H9 (cell line): ENCODE measurements at regions not wholly inside any gene's neighbourhood (a gene's known extent, or its start where the extent isn't known, plus 50 kb on each side); places are given as distances from the start of the nearest gene placed in this dataset.

Experiments used
- DNase-seq: peaks from one replicate; pipeline ENCODE4 v3.0.0-alpha.2; 2017
- H2AFZ ChIP-seq: one replicate; pipeline ENCODE4 v1.6.1; 2013; ENCODE audit warnings: mild to moderate bottlenecking, low read length, control low read depth, moderate library complexity
- H2AK5ac ChIP-seq: 2 replicates; pipeline ENCODE4 v1.6.1; 2013; ENCODE audit warnings: low read length, control low read depth, mixed read lengths; ENCODE audit not compliant: insufficient read length
- H2BK120ac ChIP-seq: one replicate; pipeline ENCODE4 v1.6.1; 2013; ENCODE audit warnings: low read depth, mild to moderate bottlenecking, low read length, control low read depth, inconsistent platforms; ENCODE audit not compliant: poor library complexity, severe bottlenecking
- H2BK12ac ChIP-seq: 2 replicates; pipeline ENCODE4 v1.6.1; 2013; ENCODE audit warnings: low read length, control low read depth, mixed read lengths, low read depth; ENCODE audit not compliant: insufficient read length
- H2BK15ac ChIP-seq: 2 replicates; pipeline ENCODE4 v1.6.1; 2013; ENCODE audit warnings: low read depth, low read length, control low read depth
- H2BK20ac ChIP-seq: one replicate; pipeline ENCODE4 v1.6.1; 2013; ENCODE audit warnings: low read depth, mild to moderate bottlenecking, low read length, control low read depth, inconsistent platforms; ENCODE audit not compliant: poor library complexity, severe bottlenecking
- H2BK5ac ChIP-seq: 2 replicates; pipeline ENCODE4 v1.6.1; 2013; ENCODE audit warnings: low read length, control low read depth, mixed read lengths; ENCODE audit not compliant: insufficient read length
- H3K14ac ChIP-seq: 2 replicates; pipeline ENCODE4 v1.6.1; 2013; ENCODE audit warnings: low read length, control low read depth; ENCODE audit not compliant: insufficient read depth
- H3K18ac ChIP-seq: 2 replicates; pipeline ENCODE4 v1.6.1; 2013; ENCODE audit warnings: low read depth, mild to moderate bottlenecking, mixed read lengths, low read length, control low read depth; ENCODE audit not compliant: insufficient read length
- H3K23ac ChIP-seq: 2 replicates; pipeline ENCODE4 v1.6.1; 2013; ENCODE audit warnings: low read length, control low read depth, mixed read lengths, low read depth; ENCODE audit not compliant: insufficient read length
- H3K23me2 ChIP-seq: 2 replicates; pipeline ENCODE4 v1.6.1; 2013; ENCODE audit warnings: low read depth, mild to moderate bottlenecking, mixed read lengths, low read length, control low read depth; ENCODE audit not compliant: insufficient read length, poor library complexity, severe bottlenecking
- H3K27ac ChIP-seq: 2 replicates; pipeline ENCODE4 v1.5.1; 2013; ENCODE audit warnings: low read length, control low read depth, mixed read lengths, low read depth; ENCODE audit not compliant: insufficient read length
- H3K27me3 ChIP-seq: 2 replicates; pipeline ENCODE4 v1.6.1; 2013; ENCODE audit warnings: low read length, control low read depth, inconsistent platforms; ENCODE audit not compliant: insufficient read depth
- H3K4ac ChIP-seq: 2 replicates; pipeline ENCODE4 v1.6.1; 2013; ENCODE audit warnings: low read depth, mild to moderate bottlenecking, control low read depth, inconsistent platforms, low read length, moderate library complexity
- H3K4me1 ChIP-seq: 2 replicates; pipeline ENCODE4 v1.6.1; 2013; ENCODE audit warnings: low read length, control low read depth, inconsistent platforms; ENCODE audit not compliant: insufficient read depth
- H3K4me2 ChIP-seq: 2 replicates; pipeline ENCODE4 v1.6.1; 2013; ENCODE audit warnings: low read length, control low read depth, mixed read lengths; ENCODE audit not compliant: insufficient read length, insufficient read depth
- H3K56ac ChIP-seq: 2 replicates; pipeline ENCODE4 v1.6.1; 2013; ENCODE audit warnings: low read depth, mild to moderate bottlenecking, mixed read lengths, low read length, control low read depth; ENCODE audit not compliant: insufficient read length
- H3K79me1 ChIP-seq: 2 replicates; pipeline ENCODE4 v1.6.1; 2013; ENCODE audit warnings: low read depth, mild to moderate bottlenecking, moderate library complexity, low read length, control low read depth, inconsistent platforms; ENCODE audit not compliant: insufficient read depth, poor library complexity, severe bottlenecking
- H3K79me2 ChIP-seq: 2 replicates; pipeline ENCODE4 v1.6.1; 2013; ENCODE audit warnings: low read length, control low read depth, inconsistent platforms; ENCODE audit not compliant: insufficient read depth
- H3K9ac ChIP-seq: 2 replicates; pipeline ENCODE4 v1.6.1; 2013; ENCODE audit warnings: low read length, control low read depth, mixed read lengths; ENCODE audit not compliant: insufficient read length; ENCODE audit errors: extremely low read depth
- H3K9me3 ChIP-seq: one replicate; pipeline ENCODE4 v1.6.1; 2013; ENCODE audit warnings: low read depth, low read length, inconsistent platforms; ENCODE audit not compliant: control insufficient read depth
- H3T11ph ChIP-seq: one replicate; pipeline ENCODE4 v1.6.1; 2013; ENCODE audit warnings: mild to moderate bottlenecking, low read length, control low read depth, inconsistent platforms
- H4K20me1 ChIP-seq: one replicate; pipeline ENCODE4 v1.6.1; 2013; ENCODE audit not compliant: control insufficient read depth, insufficient read length, insufficient read depth
- H4K5ac ChIP-seq: 2 replicates; pipeline ENCODE4 v1.6.1; 2013; ENCODE audit warnings: low read depth, mild to moderate bottlenecking, mixed read lengths, low read length, control low read depth; ENCODE audit not compliant: insufficient read length
- H4K8ac ChIP-seq: replicated peaks from 2 replicates; pipeline ENCODE4 v1.6.1; 2013; ENCODE audit warnings: low read length, control low read depth, mixed read lengths, low read depth; ENCODE audit not compliant: insufficient read length
- H4K91ac ChIP-seq: 2 replicates; pipeline ENCODE4 v1.6.1; 2013; ENCODE audit warnings: low read depth, mild to moderate bottlenecking, moderate library complexity, mixed read lengths, low read length, control low read depth; ENCODE audit not compliant: insufficient read length
- H3K27ac Mint-ChIP-seq, 3 experiments: 2 replicates in 2 of 3; 3 replicates in 1 of 3; pipeline ENCODE4 v1.8.0; 2020 to 2021; ENCODE audit warnings: mixed read lengths in 3 of 3, mild to moderate bottlenecking in 1 of 3, moderate library complexity in 1 of 3
- H3K27me3 Mint-ChIP-seq: 2 replicates; pipeline ENCODE4 v1.8.0; 2021; ENCODE audit warnings: low read depth, mild to moderate bottlenecking, moderate library complexity, mixed read lengths
- H3K36me3 Mint-ChIP-seq, 3 experiments: 2 replicates in 2 of 3; 3 replicates in 1 of 3; pipeline ENCODE4 v1.8.0; 2020 to 2021; ENCODE audit warnings: low read depth in 3 of 3, mixed read lengths in 3 of 3; ENCODE audit not compliant: insufficient read depth in 1 of 3
- H3K4me1 Mint-ChIP-seq, 2 experiments: 2 replicates each; pipeline ENCODE4 v1.8.0; 2020; ENCODE audit warnings: mixed read lengths in 2 of 2
- H3K4me3 Mint-ChIP-seq, 2 experiments: 2 replicates in 1 of 2; 3 replicates in 1 of 2; pipeline ENCODE4 v1.8.0; 2020 to 2021; ENCODE audit warnings: mild to moderate bottlenecking in 2 of 2, mixed read lengths in 2 of 2, moderate library complexity in 1 of 2
- H3K9me3 Mint-ChIP-seq, 2 experiments: 2 replicates in 1 of 2; 3 replicates in 1 of 2; pipeline ENCODE4 v1.8.0; 2020; ENCODE audit warnings: mild to moderate bottlenecking in 2 of 2, mixed read lengths in 2 of 2, moderate library complexity in 1 of 2
- TF ChIP-seq, protein P1 (sequence below): fragments of 200-600 bp; sonication (generic); conservative IDR thresholded peaks from 3 replicates; pipeline ENCODE4 v1.8.0; 2021; ENCODE audit warnings: antibody characterized with exemption, mild to moderate bottlenecking

DNA sequence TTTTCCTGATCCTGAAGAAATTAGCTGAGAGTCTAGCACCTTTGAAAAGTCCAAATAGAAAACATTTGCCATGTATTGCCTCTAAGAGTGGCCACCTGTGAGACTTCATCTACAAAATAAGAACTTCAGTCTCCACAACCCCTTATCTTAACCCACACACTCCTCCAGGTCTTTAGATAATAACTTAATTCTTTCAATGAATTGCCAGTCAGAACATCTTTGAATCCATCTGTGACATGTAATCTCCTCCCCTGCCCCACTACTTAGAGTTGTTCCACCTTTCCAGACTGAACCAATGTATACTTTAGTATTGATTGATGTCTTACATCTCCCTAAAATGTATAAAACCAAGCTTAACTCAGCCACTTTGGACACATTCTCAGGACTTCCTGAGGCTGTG lies 84.4 kb upstream of the FAM171A1 start:
- no peak overlapping the region for H2BK120ac ChIP-seq
- H3K27me3 ChIP-seq, result no peaks in the 10 kb centered on the region
- Mint-ChIP-seq H3K9me3 (no peaks in the 10 kb centered on the region), H3K4me1 (peaks cover 4 to 6% of the 10 kb centered on the region in 2 experiments; a peak in 3 of 4 replicates), H3K36me3 (no peaks in the 10 kb centered on the region), H3K4me3 (no peak overlapping the region), H3K27me3 (peaks cover 64% of the 10 kb centered on the region), H3K27ac (no peak overlapping the region)
- H3K9me3 ChIP-seq, result no peaks in the 10 kb centered on the region
- DNase-seq, result no peak
- H2AK5ac ChIP-seq, result no peak overlapping the region
- H3K4me1 ChIP-seq, result no peaks in the 10 kb centered on the region
- H3K23me2 ChIP-seq, result no peaks in the 10 kb centered on the region
- no peak overlapping the region for H3K9ac ChIP-seq
- H2BK20ac ChIP-seq, result no peak overlapping the region
- no peak overlapping the region for H2BK15ac ChIP-seq
- no peak overlapping the region for H4K8ac ChIP-seq
- no peak overlapping the region for H3K23ac ChIP-seq
- H3K18ac ChIP-seq, result no peak overlapping the region
- no peak overlapping the region for H3K4ac ChIP-seq
- H2BK5ac ChIP-seq, result no peak overlapping the region
- no peaks in the 10 kb centered on the region for H4K20me1 ChIP-seq
- no peaks in the 10 kb centered on the region for H3K79me2 ChIP-seq
- H2AFZ ChIP-seq, result no peak overlapping the region
- no peak overlapping the region for H4K5ac ChIP-seq
- H4K91ac ChIP-seq, result no peak overlapping the region
- no peak overlapping the region for H3K14ac ChIP-seq
- H3K27ac ChIP-seq, result no peak overlapping the region
- H3K56ac ChIP-seq, result no peak overlapping the region
- H2BK12ac ChIP-seq, result no peak overlapping the region
- no peak overlapping the region for H3K4me2 ChIP-seq
- TF ChIP-seq, protein P1, sequence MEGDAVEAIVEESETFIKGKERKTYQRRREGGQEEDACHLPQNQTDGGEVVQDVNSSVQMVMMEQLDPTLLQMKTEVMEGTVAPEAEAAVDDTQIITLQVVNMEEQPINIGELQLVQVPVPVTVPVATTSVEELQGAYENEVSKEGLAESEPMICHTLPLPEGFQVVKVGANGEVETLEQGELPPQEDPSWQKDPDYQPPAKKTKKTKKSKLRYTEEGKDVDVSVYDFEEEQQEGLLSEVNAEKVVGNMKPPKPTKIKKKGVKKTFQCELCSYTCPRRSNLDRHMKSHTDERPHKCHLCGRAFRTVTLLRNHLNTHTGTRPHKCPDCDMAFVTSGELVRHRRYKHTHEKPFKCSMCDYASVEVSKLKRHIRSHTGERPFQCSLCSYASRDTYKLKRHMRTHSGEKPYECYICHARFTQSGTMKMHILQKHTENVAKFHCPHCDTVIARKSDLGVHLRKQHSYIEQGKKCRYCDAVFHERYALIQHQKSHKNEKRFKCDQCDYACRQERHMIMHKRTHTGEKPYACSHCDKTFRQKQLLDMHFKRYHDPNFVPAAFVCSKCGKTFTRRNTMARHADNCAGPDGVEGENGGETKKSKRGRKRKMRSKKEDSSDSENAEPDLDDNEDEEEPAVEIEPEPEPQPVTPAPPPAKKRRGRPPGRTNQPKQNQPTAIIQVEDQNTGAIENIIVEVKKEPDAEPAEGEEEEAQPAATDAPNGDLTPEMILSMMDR, result no peak
- H3T11ph ChIP-seq, result no peak overlapping the region
- no peaks in the 10 kb centered on the region for H3K79me1 ChIP-seq
